GM18499 (cell line): ENCODE measurements at regions not wholly inside any gene's neighbourhood (a gene's known extent, or its start where the extent isn't known, plus 50 kb on each side); places are given as distances from the start of the nearest gene placed in this dataset.

Experiments used
- ATAC-seq: cut with Tn5 transposase; IDR thresholded peaks from one replicate; pipeline ENCODE4 v1.9.1; 2021; ENCODE audit warnings: moderate number of reproducible peaks; ENCODE audit not compliant: insufficient read depth, unreplicated experiment

GRCh38 chr5:74430631-74431289 is 209.8 kb downstream of the ENC1 start:
- no peak for ATAC-seq

GRCh38 chr5:74429495-74429894 is 211.0 kb downstream of the ENC1 start:
- ATAC-seq, result no peak

- ATAC-seq, result no peak
Measured at GRCh38 chr5:74428876-74429275, 211.7 kb downstream of the ENC1 start.

DNA sequence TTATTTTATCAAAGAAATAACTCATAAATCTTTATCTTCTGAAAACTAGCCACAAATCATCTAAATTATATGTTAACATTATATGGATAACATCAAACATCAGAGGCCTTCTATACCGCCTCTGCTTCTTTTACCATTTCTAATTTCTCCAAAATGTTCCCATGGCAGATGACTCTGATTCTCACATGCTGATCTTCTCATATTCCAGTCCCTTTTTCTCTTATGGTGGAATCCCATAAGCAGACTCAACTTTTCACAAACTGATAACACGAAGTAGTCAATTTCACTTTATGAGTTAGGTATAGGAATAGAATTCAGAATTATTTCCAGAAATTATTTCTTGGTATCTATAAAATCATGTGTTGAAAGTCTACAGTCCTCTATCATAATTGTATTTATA is 212.3 kb downstream of the ENC1 start:
- no peak for ATAC-seq

DNA sequence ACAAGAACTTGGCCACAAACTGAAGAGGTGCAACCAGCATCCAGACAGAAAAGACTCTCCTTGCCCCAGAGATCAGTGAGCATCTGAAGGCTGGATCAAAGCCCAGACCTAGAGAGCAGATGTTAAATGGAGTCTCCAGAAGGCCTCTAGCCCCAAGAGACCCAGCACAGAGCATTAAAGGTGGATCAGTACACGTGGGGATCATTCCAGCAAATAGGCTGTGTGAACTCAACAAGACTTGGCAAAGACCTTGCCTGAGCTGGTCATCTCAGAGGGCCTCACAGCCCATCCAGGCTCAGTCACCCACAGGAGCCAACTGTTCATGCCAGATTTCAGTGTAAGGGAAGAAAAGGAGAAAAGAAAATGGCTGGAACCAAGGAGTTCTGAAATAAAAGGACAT is 214.0 kb downstream of the ENC1 start:
- no peak for ATAC-seq

DNA sequence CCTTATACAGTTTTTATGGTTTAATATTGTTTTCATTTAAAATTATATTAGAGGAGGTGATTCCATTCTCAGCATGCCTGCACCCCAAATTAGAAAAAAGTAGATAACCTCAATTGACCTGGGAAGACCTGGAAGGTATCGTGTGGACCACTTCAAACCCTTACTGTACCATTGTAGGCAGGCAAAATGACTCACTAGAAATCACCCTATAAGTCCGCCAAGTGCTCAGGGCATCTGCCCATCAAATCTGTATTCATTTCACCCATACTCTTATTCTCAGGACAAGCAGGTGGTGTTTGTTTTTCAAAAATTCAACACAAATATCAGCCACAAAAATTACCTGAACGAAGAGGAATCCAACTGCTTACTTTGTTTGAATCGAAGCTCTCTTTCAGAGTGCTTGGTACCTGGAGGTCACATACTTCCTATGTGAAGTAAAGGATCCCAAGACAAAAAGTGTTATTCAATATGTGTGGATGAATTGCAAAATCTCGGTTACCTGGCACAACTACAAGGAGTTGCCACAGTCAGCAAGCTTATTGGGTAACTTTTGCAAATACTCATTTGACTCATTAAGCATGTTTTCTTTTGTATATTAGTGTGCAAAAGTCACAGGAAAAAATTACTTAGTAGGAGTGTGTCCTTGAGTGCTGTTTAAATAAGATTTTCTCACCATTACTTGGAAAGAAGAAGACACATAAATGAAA is 216.2 kb downstream of the ENC1 start:
- no peak for ATAC-seq

DNA sequence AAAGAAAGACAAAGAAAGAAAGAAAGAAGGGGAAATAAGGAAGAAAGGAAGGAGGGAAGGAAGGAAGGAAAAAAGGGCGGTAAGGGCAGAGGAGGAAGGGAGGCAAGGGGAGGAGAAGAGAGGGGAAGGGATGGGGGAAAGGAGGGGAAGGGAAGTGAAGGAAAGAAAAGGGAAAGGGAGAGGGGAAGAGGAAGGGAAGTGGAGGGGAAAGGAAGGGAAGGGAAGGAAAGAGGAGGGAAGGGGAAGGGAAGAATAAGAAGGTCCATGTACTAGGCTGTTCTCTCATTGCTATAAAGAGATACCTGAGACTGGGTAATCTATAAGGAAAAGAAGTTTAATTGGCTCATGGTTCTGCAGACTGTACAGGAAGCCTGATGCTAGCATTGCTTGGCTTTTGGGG is 217.1 kb downstream of the ENC1 start:
- ATAC-seq, result no peak

- no peak for ATAC-seq
Measured at GRCh38 chr5:74422671-74423070, 217.9 kb downstream of the ENC1 start.

DNA sequence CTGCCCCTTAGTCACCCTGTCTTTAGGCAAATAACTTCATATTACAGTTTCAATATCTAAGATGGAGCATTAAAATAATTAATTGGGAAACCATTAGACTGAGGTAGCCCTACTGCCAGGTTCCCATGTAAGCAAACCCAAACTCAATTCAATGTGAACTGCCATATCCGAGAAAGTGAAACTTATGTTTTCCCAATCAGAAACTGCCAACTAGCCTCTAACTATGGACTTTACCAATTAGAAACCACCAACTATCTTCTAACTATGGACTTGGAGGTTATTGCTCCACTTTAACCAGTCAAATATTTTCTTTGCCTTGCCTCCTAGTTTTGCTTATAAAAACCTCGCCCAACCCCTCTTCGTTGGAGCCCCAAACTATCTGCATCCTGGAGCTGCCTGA is 218.5 kb downstream of the ENC1 start:
- no peak for ATAC-seq

DNA sequence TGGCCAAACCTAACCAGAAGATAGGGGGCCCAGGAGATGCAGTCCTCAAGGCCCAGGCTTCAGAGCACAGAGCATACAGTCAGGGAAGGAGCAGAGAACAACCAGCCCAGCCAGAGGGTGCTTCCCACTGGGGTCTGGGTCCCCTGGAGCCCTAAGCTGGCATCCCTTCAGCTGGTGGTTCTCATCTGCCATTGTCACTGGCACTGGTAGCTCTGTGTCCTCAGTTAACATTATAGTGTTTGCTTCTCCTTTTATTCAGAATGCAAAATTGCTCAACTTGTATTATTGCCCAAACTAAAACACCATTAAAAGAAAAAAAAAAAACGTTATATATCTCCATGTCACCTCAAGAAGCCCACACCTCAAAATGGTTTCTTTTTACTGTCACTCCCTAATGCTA is 219.2 kb downstream of the ENC1 start:
- no peak for ATAC-seq

GRCh38 chr5:74420947-74421346 is 219.6 kb downstream of the ENC1 start:
- no peak for ATAC-seq

DNA sequence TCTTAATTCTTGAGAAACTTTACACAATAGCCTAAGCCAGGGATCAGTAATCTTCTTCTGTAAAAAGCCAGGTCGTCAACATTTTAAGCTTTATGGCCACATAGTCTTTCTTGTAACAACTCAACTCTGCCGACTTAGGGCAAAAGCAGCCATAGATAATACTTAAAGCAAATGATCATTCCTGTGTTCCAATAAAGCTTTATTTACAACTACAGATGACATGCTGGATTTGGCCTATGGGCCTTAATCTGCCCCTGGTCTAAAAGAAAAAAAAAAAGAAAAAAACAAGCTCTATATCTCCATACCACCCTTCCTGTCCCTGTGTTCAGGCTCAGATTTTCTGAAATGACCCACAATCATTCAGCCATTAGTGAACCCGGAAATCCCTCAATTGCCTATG is 220.3 kb downstream of the ENC1 start:
- ATAC-seq, result no peak

DNA sequence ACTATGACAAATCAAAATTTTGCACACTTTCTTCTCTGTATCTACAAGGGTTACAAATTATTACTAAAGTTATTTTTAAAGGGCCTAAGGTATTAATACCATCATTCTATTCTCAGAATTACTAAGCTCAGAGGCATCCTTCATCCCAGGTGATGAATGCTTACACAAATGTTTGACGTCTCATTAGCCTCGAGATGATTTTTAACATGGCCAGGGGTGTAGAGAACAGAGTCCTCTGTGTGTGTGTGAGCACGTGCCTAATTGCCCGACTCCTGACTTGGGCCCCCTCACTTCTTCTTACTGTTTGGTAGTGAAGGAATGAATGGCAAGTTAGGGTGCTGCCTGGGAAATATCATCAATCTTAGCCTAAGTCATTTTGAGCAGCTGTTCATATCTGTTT is 221.1 kb downstream of the ENC1 start:
- no peak for ATAC-seq

DNA sequence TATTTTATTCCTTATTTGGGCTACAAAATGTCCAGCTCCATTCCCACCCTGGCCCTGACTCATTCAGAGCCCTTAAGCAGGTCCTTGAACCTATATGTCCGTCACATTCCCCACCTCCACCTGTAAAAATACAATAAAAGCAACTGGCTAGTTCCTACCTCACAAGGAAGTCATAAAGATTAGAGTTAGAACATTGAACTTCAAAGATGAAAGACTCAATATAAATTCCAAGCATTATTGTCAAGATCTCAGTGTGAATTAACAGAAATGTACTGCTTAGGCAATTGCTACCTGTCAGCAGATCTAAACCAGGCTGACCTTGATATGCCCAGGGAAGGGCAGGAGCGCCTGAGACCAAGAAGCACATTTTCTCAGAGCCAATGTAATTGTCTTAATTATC is 221.8 kb downstream of the ENC1 start:
- ATAC-seq, result no peak

DNA sequence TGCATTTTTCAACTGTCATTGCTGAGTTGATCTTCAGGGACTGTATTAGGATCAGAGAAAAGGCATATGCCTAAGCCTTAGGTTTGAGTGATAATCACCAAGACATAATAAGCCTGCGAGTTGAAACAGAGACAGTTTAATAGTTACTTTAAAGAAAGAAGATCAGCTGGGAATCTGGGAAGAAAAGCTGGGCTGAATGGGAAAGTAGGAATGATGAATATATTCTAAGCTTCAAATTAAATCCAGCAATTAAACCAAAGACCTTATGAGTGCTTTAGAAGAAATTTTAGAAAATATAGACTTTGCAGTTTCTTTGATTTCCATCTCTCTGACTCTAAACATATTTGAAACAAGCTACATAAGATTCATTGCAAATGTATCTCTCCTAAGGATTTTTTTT is 222.3 kb downstream of the ENC1 start:
- no peak for ATAC-seq

GRCh38 chr5:74415695-74416102 is 224.8 kb downstream of the ENC1 start:
- no peak for ATAC-seq

GRCh38 chr5:74414228-74414627 is 226.3 kb downstream of the ENC1 start:
- ATAC-seq, result no peak

GRCh38 chr5:74413403-74414048 is 227.0 kb downstream of the ENC1 start:
- ATAC-seq, result no peak

DNA sequence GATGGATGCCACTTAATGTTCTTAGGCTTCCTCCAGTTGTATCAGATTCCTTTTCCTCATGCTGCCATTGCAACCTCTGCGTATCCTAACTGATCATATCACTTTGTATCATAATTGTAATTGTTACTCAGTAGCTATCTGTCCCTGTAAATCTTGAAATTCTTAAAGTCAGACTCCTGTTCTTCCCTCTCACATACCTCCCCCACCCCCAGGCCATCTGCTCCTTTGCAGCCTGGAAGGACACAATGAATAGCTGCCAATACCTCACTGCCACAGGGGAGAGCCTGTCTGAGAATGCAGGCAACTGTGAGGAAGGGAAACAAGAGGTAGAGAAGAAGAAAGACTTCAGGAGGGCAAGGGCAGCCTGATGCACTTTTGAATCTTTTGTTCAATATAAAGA is 228.5 kb downstream of the ENC1 start:
- no peak for ATAC-seq

DNA sequence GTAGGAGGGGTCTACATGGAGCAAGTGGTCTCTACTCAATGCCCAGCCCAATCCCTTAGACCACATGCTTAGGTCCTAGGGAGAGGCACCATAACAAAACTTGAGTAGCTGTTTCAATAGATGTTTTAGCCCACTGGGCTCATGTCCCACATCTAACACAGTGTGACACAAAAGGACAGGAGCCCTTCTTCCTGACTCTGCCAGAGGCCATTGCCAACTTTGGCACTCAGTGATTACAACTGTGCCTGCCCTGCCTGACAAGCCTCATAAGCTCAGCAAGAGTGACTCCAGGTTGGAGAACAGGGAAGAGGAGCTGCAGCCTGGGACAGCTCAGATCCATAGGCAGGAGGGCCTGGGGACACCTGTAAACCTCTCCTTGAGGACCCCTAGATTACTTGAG is 230.8 kb downstream of the ENC1 start:
- no peak for ATAC-seq

DNA sequence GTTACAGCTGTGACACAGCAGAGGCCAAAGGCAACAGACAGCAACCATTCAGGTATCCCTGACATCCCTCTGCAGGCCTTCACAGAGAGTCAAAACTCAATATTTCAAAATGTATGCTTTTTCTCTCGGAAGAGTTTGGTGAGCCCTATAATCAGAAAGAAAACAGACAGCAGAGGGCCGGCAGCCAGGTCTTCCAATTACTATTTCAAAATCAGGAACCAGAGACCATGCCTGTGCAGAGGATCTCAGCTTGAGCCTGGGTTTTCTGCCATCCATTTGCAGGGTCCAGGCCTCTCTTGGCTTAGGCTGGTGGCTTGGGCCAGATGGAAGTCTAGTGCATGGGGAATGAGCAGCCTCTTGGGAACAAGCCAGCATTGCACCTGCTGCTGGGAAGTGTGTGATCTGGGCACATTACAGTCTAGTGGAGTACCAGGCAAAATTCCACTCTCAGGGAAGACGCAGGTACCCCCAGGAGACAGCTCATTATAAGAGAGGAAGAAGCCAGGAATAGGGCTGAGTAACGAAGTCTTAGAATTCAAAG is 231.3 kb downstream of the ENC1 start:
- ATAC-seq, result no peak
